Keratinocyte (primary cell): ENCODE measurements at regions not wholly inside any gene's neighbourhood (a gene's known extent, or its start where the extent isn't known, plus 50 kb on each side); places are given as distances from the start of the nearest gene placed in this dataset.

Experiments
- DNase-seq: peaks from one replicate; pipeline ENCODE4 v3.0.0-alpha.2; 2011; ENCODE audit warnings: low read depth, missing footprints, low spot score
- FAIRE-seq: peaks from 2 replicates; lab custom pipeline; 2011; peaks lifted over from hg19 to GRCh38; lab: Jason Lieb, UNC
- H2AFZ ChIP-seq: 2 replicates; pipeline ENCODE4 v1.6.0; 2012; ENCODE audit warnings: low read length, control low read depth, inconsistent platforms; ENCODE audit not compliant: control insufficient read depth
- H3K27ac ChIP-seq: 2 replicates; pipeline ENCODE4 v1.5.1; 2011; ENCODE audit warnings: low read length; ENCODE audit not compliant: control insufficient read depth, insufficient read depth
- H3K27me3 ChIP-seq: 3 replicates; pipeline ENCODE4 v1.6.0; 2011; ENCODE audit warnings: low read length; ENCODE audit not compliant: control insufficient read depth, insufficient read depth; ENCODE audit errors: extremely low read depth
- H3K36me3 ChIP-seq, 2 experiments: 2 replicates in 1 of 2; 3 replicates in 1 of 2; pipeline ENCODE4 v1.5.1; 2011; ENCODE audit warnings: low read length in 2 of 2, mild to moderate bottlenecking in 1 of 2; ENCODE audit not compliant: control insufficient read depth in 2 of 2, insufficient read depth in 2 of 2; ENCODE audit errors: extremely low read depth in 1 of 2
- H3K4me1 ChIP-seq: 3 replicates; pipeline ENCODE4 v1.5.1; 2011; ENCODE audit warnings: low read length; ENCODE audit not compliant: control insufficient read depth, insufficient read depth; ENCODE audit errors: extremely low read depth
- H3K4me2 ChIP-seq: 3 replicates; pipeline ENCODE4 v1.6.0; 2011; ENCODE audit warnings: low read depth, low read length; ENCODE audit not compliant: control insufficient read depth, insufficient read depth; ENCODE audit errors: extremely low read depth
- H3K4me3 ChIP-seq, 3 experiments: fragments of 200-600 bp in 1 of 3; sonication (generic) in 1 of 3; 2 replicates in 2 of 3; 3 replicates in 1 of 3; pipeline ENCODE4 v1.5.1; 2011 to 2016; ENCODE audit warnings: low read length in 3 of 3, mild to moderate bottlenecking in 3 of 3, control low read depth in 2 of 3, inconsistent platforms in 1 of 3, low read depth in 1 of 3, mixed read lengths in 1 of 3, mixed run types in 1 of 3, moderate library complexity in 1 of 3; ENCODE audit not compliant: control insufficient read depth in 2 of 3, insufficient read depth in 2 of 3; ENCODE audit errors: extremely low read depth in 1 of 3
- H3K79me2 ChIP-seq: 2 replicates; pipeline ENCODE4 v1.6.0; 2012; ENCODE audit warnings: low read length; ENCODE audit not compliant: control insufficient read depth, insufficient read depth
- H3K9ac ChIP-seq: 3 replicates; pipeline ENCODE4 v1.6.0; 2011; ENCODE audit warnings: low read length; ENCODE audit not compliant: control insufficient read depth, insufficient read depth; ENCODE audit errors: extremely low read depth
- H3K9me1 ChIP-seq: 3 replicates; pipeline ENCODE4 v1.6.0; 2011; ENCODE audit warnings: low read length; ENCODE audit not compliant: control insufficient read depth, insufficient read depth; ENCODE audit errors: extremely low read depth
- H3K9me3 ChIP-seq: 2 replicates; pipeline ENCODE4 v1.5.1; 2012; ENCODE audit warnings: low read depth, low read length; ENCODE audit not compliant: control insufficient read depth
- H4K20me1 ChIP-seq: 3 replicates; pipeline ENCODE4 v1.6.0; 2011; ENCODE audit warnings: low read length; ENCODE audit not compliant: control insufficient read depth, insufficient read depth; ENCODE audit errors: extremely low read depth
- CTCF ChIP-seq, 3 experiments: IDR thresholded peaks in 1 of 3; conservative IDR thresholded peaks in 1 of 3; optimal IDR thresholded peaks in 1 of 3; 2 replicates in 2 of 3; 3 replicates in 1 of 3; pipeline versions ENCODE3 to v1.5.1; 2011; ENCODE audit warnings: low read length in 3 of 3, mild to moderate bottlenecking in 3 of 3, moderate library complexity in 2 of 3, control low read depth in 1 of 3, inconsistent platforms in 1 of 3; ENCODE audit not compliant: insufficient read depth in 2 of 3; ENCODE audit errors: extremely low read depth in 1 of 3
- EZH2 ChIP-seq: IDR thresholded peaks from one replicate; pipeline ENCODE4 v1.6.1; 2012; ENCODE audit warnings: inconsistent platforms, mild to moderate bottlenecking, low read length, moderate library complexity
- dilution Hi-C: fragments of 300-500 bp; cut with MboI; formaldehyde crosslinking; loops from one replicate; pipeline ENCODE4 v1.7.0; 2020; ENCODE audit warnings: low sequenced_read_pairs; ENCODE audit not compliant: extremely low pct_ligation_motif_present

- no peaks in the 10 kb centered on the region for H3K9me1 ChIP-seq
- peaks cover 21% of the 10 kb centered on the region for H3K27me3 ChIP-seq
- H3K4me3 ChIP-seq = no peak overlapping the region
- no peaks in the 10 kb centered on the region for H3K9me3 ChIP-seq
- no peak overlapping the region for H3K9ac ChIP-seq
- H2AFZ ChIP-seq = no peak overlapping the region
- DNase-seq (no peak), FAIRE-seq (no peak)
- no peaks in the 10 kb centered on the region for H4K20me1 ChIP-seq
- dilution Hi-C loops = no loop called here
- no peaks in the 10 kb centered on the region for H3K79me2 ChIP-seq
- H3K4me2 ChIP-seq = no peak overlapping the region
- no peak overlapping the region for H3K27ac ChIP-seq
- H3K4me1 ChIP-seq = no peaks in the 10 kb centered on the region
- no peaks in the 10 kb centered on the region for H3K36me3 ChIP-seq
- peak in 1 of 3 experiments; percentile 15 for TF ChIP-seq CTCF (optimal IDR thresholded peaks at IDR 0.05 in 1 of 3, IDR thresholded peaks at IDR 0.05 in 1 of 3, conservative IDR thresholded peaks at IDR 0.05 in 1 of 3; ENCODE audit: extremely low read depth in 1 of 3, insufficient read depth in 2 of 3, low read length in 3 of 3)
- no peak for TF ChIP-seq EZH2
Measured at GRCh38 chr2:7429733-7430132, 512.5 kb downstream of the RNF144A start.

GRCh38 chr2:7430421-7430868 is 513.2 kb downstream of the RNF144A start:
- H3K9me3 ChIP-seq = no peaks in the 10 kb centered on the region
- DNase-seq (no peak), FAIRE-seq (no peak)
- TF ChIP-seq CTCF (optimal IDR thresholded peaks at IDR 0.05 in 1 of 3, IDR thresholded peaks at IDR 0.05 in 1 of 3, conservative IDR thresholded peaks at IDR 0.05 in 1 of 3; ENCODE audit: extremely low read depth in 1 of 3, insufficient read depth in 2 of 3, low read length in 3 of 3) = no peak
- no peak for TF ChIP-seq EZH2
- H3K4me1 ChIP-seq = no peaks in the 10 kb centered on the region
- H3K79me2 ChIP-seq = no peaks in the 10 kb centered on the region
- no peak overlapping the region for H3K4me3 ChIP-seq
- H3K9ac ChIP-seq = no peak overlapping the region
- dilution Hi-C loops = no loop called here
- H3K9me1 ChIP-seq = no peaks in the 10 kb centered on the region
- no peaks in the 10 kb centered on the region for H4K20me1 ChIP-seq
- H3K27me3 ChIP-seq = peaks cover 21% of the 10 kb centered on the region
- no peak overlapping the region for H2AFZ ChIP-seq
- no peak overlapping the region for H3K27ac ChIP-seq
- no peak overlapping the region for H3K4me2 ChIP-seq
- no peaks in the 10 kb centered on the region for H3K36me3 ChIP-seq
